Hepatocyte (in vitro differentiated cells): ENCODE measurements at regions not wholly inside any gene's neighbourhood (a gene's known extent, or its start where the extent isn't known, plus 50 kb on each side); places are given as distances from the start of the nearest gene placed in this dataset.

Experiments used
- DNase-seq: peaks from one replicate; pipeline ENCODE4 v3.0.0-alpha.2; 2016; ENCODE audit warnings: low spot score
- H2AFZ ChIP-seq: fragments of 200-600 bp; sonication (generic); 2 replicates; pipeline ENCODE4 v1.6.0; 2016; ENCODE audit warnings: antibody characterized with exemption, mild to moderate bottlenecking
- H3K27ac ChIP-seq: fragments of 200-600 bp; sonication (generic); 2 replicates; pipeline ENCODE4 v1.5.1; 2016; ENCODE audit warnings: mild to moderate bottlenecking
- H3K27me3 ChIP-seq: fragments of 200-600 bp; sonication (generic); 2 replicates; pipeline ENCODE4 v1.6.1; 2016
- H3K36me3 ChIP-seq: fragments of 200-600 bp; sonication (generic); replicated peaks from 2 replicates; pipeline ENCODE4 v1.5.1; 2016; ENCODE audit warnings: low read depth; ENCODE audit not compliant: insufficient read depth
- H3K4me1 ChIP-seq: fragments of 200-600 bp; sonication (generic); 2 replicates; pipeline ENCODE4 v1.5.1; 2016; ENCODE audit warnings: mild to moderate bottlenecking, moderate library complexity; ENCODE audit not compliant: insufficient read depth
- H3K4me2 ChIP-seq: fragments of 200-600 bp; sonication (generic); 2 replicates; pipeline ENCODE4 v1.6.0; 2016
- H3K4me3 ChIP-seq: fragments of 200-600 bp; sonication (generic); 2 replicates; pipeline ENCODE4 v1.5.1; 2016; ENCODE audit warnings: mild to moderate bottlenecking
- H3K79me2 ChIP-seq: fragments of 200-600 bp; sonication (generic); 2 replicates; pipeline ENCODE4 v1.6.0; 2017; ENCODE audit warnings: mild to moderate bottlenecking
- H3K9me2 ChIP-seq: fragments of 200-600 bp; sonication (generic); replicated peaks from 2 replicates; pipeline ENCODE4 v1.6.0; 2017; ENCODE audit warnings: mild to moderate bottlenecking; ENCODE audit not compliant: insufficient read depth
- H3K9me3 ChIP-seq: fragments of 200-600 bp; sonication (generic); 2 replicates; pipeline ENCODE4 v1.5.1; 2016; ENCODE audit warnings: low read depth, mild to moderate bottlenecking
- H4K20me1 ChIP-seq: fragments of 200-600 bp; sonication (generic); 2 replicates; pipeline ENCODE4 v1.6.0; 2016; ENCODE audit warnings: mild to moderate bottlenecking; ENCODE audit not compliant: insufficient read depth, poor library complexity, severe bottlenecking
- CTCF ChIP-seq: fragments of 200-600 bp; sonication (generic); IDR thresholded peaks from 2 replicates; pipeline ENCODE4 v1.5.1; 2016; ENCODE audit warnings: antibody characterized with exemption, mild to moderate bottlenecking; ENCODE audit not compliant: poor library complexity
- EZH2 ChIP-seq: fragments of 200-600 bp; sonication (generic); IDR thresholded peaks from 2 replicates; pipeline ENCODE4 v1.6.1; 2016; ENCODE audit warnings: antibody characterized with exemption, mild to moderate bottlenecking, borderline replicate concordance
- EZH2phosphoT487 ChIP-seq: fragments of 200-600 bp; sonication (generic); IDR thresholded peaks from one replicate; pipeline ENCODE4 v1.6.1; 2018; ENCODE audit warnings: antibody characterized with exemption, mild to moderate bottlenecking, low read depth, moderate library complexity; ENCODE audit not compliant: unreplicated experiment, severe bottlenecking
- WGBS: methylation state at CpG from one replicate; pipeline ENCODE4 v1.1.6; 2016; ENCODE audit warnings: low lambda C conversion rate; ENCODE audit errors: missing lambda C conversion rate; 5-methylcytosine and 5-hydroxymethylcytosine counted together

- 75% methylated on average over 7 of the region's 7 CpGs for WGBS
- no peaks in the 10 kb centered on the region for H4K20me1 ChIP-seq
- no peak for TF ChIP-seq EZH2phosphoT487
- TF ChIP-seq CTCF = no peak
- TF ChIP-seq EZH2 = no peak
- no peaks in the 10 kb centered on the region for H3K9me3 ChIP-seq
- H3K4me1 ChIP-seq = no peaks in the 10 kb centered on the region
- no peak overlapping the region for H3K27ac ChIP-seq
- H3K36me3 ChIP-seq = no peaks in the 10 kb centered on the region
- H3K4me2 ChIP-seq = no peak overlapping the region
- DNase-seq = no peak
- H3K9me2 ChIP-seq = no peaks in the 10 kb centered on the region
- H3K79me2 ChIP-seq = no peaks in the 10 kb centered on the region
- H3K4me3 ChIP-seq = no peak overlapping the region
- no peak overlapping the region for H2AFZ ChIP-seq
- no peaks in the 10 kb centered on the region for H3K27me3 ChIP-seq
Observed at GRCh38 chr6:87925373-87926060, 122.1 kb upstream of the SPACA1 start.

DNA sequence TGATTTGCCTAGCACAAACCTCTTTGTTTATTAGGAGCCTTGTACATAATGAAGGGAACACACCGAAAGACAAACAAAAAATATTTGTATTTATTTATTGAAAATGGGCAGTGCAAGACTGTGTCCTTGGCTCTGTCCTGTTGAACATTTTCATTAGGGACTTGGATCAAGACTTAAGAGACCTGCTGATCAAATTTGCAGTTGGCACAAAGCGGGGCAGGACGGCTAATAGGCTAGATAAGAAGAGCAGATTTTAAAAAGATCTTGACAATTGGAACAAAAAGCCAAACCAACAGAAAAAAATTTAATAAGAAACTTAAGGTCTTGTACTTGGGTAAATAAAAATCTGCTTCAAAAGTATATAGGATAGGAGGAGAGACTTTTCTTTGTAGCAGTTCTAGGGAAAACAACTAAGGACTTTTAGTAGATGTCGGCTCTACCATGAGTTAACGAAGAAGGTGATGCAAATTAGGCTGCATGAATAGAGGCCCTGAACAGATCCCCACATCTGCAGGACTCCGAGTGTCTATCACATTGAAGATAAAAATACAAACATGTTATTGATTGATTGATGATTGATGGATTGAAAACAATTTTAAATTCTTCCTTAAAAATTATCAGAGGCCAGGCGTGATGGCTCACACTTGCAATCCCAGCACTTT lies 124.1 kb upstream of the SPACA1 start:
- no peaks in the 10 kb centered on the region for H3K36me3 ChIP-seq

GRCh38 chr6:87922947-87923330 lies 124.7 kb upstream of the SPACA1 start:
- no peaks in the 10 kb centered on the region for H3K4me1 ChIP-seq
- H3K9me3 ChIP-seq = no peaks in the 10 kb centered on the region
- H2AFZ ChIP-seq = no peak overlapping the region
- TF ChIP-seq EZH2 (no peak), CTCF (no peak), EZH2phosphoT487 (no peak)
- H3K9me2 ChIP-seq = no peaks in the 10 kb centered on the region
- 58% methylated on average over 2 of the region's 2 CpGs for WGBS
- H3K36me3 ChIP-seq = no peaks in the 10 kb centered on the region
- no peak overlapping the region for H3K27ac ChIP-seq
- H3K27me3 ChIP-seq = no peaks in the 10 kb centered on the region
- no peak for DNase-seq
- H3K4me3 ChIP-seq = no peak overlapping the region
- no peaks in the 10 kb centered on the region for H3K79me2 ChIP-seq
- H4K20me1 ChIP-seq = no peaks in the 10 kb centered on the region
- no peak overlapping the region for H3K4me2 ChIP-seq

More for the DNA sequence above, 124.1 kb upstream of the SPACA1 start:
- no peak for DNase-seq
- WGBS = 90% methylated on average over 7 of the region's 7 CpGs
- no peaks in the 10 kb centered on the region for H3K27me3 ChIP-seq
- H2AFZ ChIP-seq = no peak overlapping the region
- no peak overlapping the region for H3K4me3 ChIP-seq
- H4K20me1 ChIP-seq = no peaks in the 10 kb centered on the region
- H3K4me1 ChIP-seq = no peaks in the 10 kb centered on the region
- H3K27ac ChIP-seq = no peak overlapping the region
- H3K9me3 ChIP-seq = no peaks in the 10 kb centered on the region
- H3K4me2 ChIP-seq = no peak overlapping the region
- TF ChIP-seq EZH2 = no peak
- no peak for TF ChIP-seq CTCF
- no peak for TF ChIP-seq EZH2phosphoT487
- H3K79me2 ChIP-seq = no peaks in the 10 kb centered on the region
- H3K9me2 ChIP-seq = no peaks in the 10 kb centered on the region
